SHP77 treated with DMSO at 0.1 percent for 48 hours (cell line): ENCODE measurements at regions not wholly inside any gene's neighbourhood (a gene's known extent, or its start where the extent isn't known, plus 50 kb on each side); places are given as distances from the start of the nearest gene placed in this dataset.
A peak's percentile ranks its signal among the peaks of the same experiment; 100 is the strongest.

Source experiments
- DNase-seq: peaks from one replicate; lab custom pipeline; 2025; lab: John Stamatoyannopoulos, UW

- no peak for DNase-seq
Measured at GRCh38 chr22:48173061-48173772, 1410.8 kb downstream of the TBC1D22A start.

- no peak for DNase-seq
Measured at GRCh38 chr22:48171271-48171691, 1408.8 kb downstream of the TBC1D22A start.

- DNase-seq: no peak
Measured at GRCh38 chr22:48169227-48169626, 1406.8 kb downstream of the TBC1D22A start.

- DNase-seq: no peak
Measured at GRCh38 chr22:48167238-48167637, 1404.8 kb downstream of the TBC1D22A start.

GRCh38 chr22:48161298-48161697 is 1398.8 kb downstream of the TBC1D22A start:
- DNase-seq: no peak

GRCh38 chr22:48157676-48158075 is 1395.2 kb downstream of the TBC1D22A start:
- DNase-seq: no peak

GRCh38 chr22:48156603-48157355 is 1394.3 kb downstream of the TBC1D22A start:
- no peak for DNase-seq

GRCh38 chr22:48155446-48155845 is 1393.0 kb downstream of the TBC1D22A start:
- DNase-seq: no peak

- no peak for DNase-seq
Measured at GRCh38 chr22:48154943-48155240, 1392.4 kb downstream of the TBC1D22A start.

GRCh38 chr22:48154169-48154942 is 1391.9 kb downstream of the TBC1D22A start:
- DNase-seq: no peak

- peak; percentile 70 for DNase-seq
Measured at GRCh38 chr22:48153726-48154125, 1391.3 kb downstream of the TBC1D22A start.

GRCh38 chr22:48152916-48153315 is 1390.5 kb downstream of the TBC1D22A start:
- DNase-seq: no peak

GRCh38 chr22:48152164-48152775 is 1389.8 kb downstream of the TBC1D22A start:
- DNase-seq: no peak

- DNase-seq: no peak
Measured at GRCh38 chr22:48151641-48152040, 1389.2 kb downstream of the TBC1D22A start.

- DNase-seq: no peak
Measured at GRCh38 chr22:48147831-48148230, 1385.4 kb downstream of the TBC1D22A start.

GRCh38 chr22:48147404-48147803 is 1385.0 kb downstream of the TBC1D22A start:
- DNase-seq: no peak

GRCh38 chr22:48146426-48146825 is 1384.0 kb downstream of the TBC1D22A start:
- peak; percentile 13 for DNase-seq

- DNase-seq: no peak
Measured at GRCh38 chr22:48145738-48146137, 1383.3 kb downstream of the TBC1D22A start.

- no peak for DNase-seq
Measured at GRCh38 chr22:48144318-48144717, 1381.9 kb downstream of the TBC1D22A start.

- DNase-seq: no peak
Measured at GRCh38 chr22:48143856-48144255, 1381.4 kb downstream of the TBC1D22A start.

GRCh38 chr22:48142388-48142787 is 1379.9 kb downstream of the TBC1D22A start:
- DNase-seq: no peak

GRCh38 chr22:48141301-48141700 is 1378.9 kb downstream of the TBC1D22A start:
- no peak for DNase-seq
